NT2/D1 (cell line): ENCODE measurements at regions not wholly inside any gene's neighbourhood (a gene's known extent, or its start where the extent isn't known, plus 50 kb on each side); places are given as distances from the start of the nearest gene placed in this dataset.
"Not testable (repeated sequence)": the region's sequence is repeated elsewhere in the genome, so short reads cannot be mapped to it uniquely, and the experiment has no call there.

Experiments used
- DNase-seq: peaks from one replicate; pipeline ENCODE4 v3.0.0-alpha.2; 2011; ENCODE audit warnings: low read depth, low spot score
- H3K27me3 ChIP-seq: 2 replicates; pipeline ENCODE4 v1.6.0; 2011; ENCODE audit warnings: mild to moderate bottlenecking; ENCODE audit not compliant: insufficient read length, insufficient read depth
- H3K36me3 ChIP-seq: 2 replicates; pipeline ENCODE4 v1.6.1; 2011; ENCODE audit warnings: mild to moderate bottlenecking, low read length, mixed read lengths; ENCODE audit not compliant: insufficient read depth, insufficient read length
- H3K4me1 ChIP-seq: 2 replicates; pipeline ENCODE4 v1.5.1; 2011; ENCODE audit not compliant: insufficient read depth, insufficient read length
- H3K4me3 ChIP-seq: 2 replicates; pipeline ENCODE4 v1.5.1; 2011; ENCODE audit warnings: low read depth; ENCODE audit not compliant: insufficient read length
- H3K9ac ChIP-seq: 2 replicates; pipeline ENCODE4 v1.6.0; 2011; ENCODE audit warnings: low read depth; ENCODE audit not compliant: insufficient read length
- H3K9me3 ChIP-seq: 2 replicates; pipeline ENCODE4 v1.5.1; 2011; ENCODE audit warnings: mild to moderate bottlenecking, low read length; ENCODE audit not compliant: insufficient read depth
- SUZ12 ChIP-seq: IDR thresholded peaks from 2 replicates; pipeline ENCODE4 v1.6.1; 2011; ENCODE audit not compliant: insufficient read length, insufficient read depth; ENCODE audit errors: extremely low read depth
- YY1 ChIP-seq: IDR thresholded peaks from 2 replicates; pipeline ENCODE4 v1.6.1; 2011; ENCODE audit not compliant: insufficient read length, insufficient read depth
- ZNF274 ChIP-seq: IDR thresholded peaks from 2 replicates; pipeline ENCODE4 v1.6.1; 2011; ENCODE audit warnings: mild to moderate bottlenecking, low read depth, low read length

DNA sequence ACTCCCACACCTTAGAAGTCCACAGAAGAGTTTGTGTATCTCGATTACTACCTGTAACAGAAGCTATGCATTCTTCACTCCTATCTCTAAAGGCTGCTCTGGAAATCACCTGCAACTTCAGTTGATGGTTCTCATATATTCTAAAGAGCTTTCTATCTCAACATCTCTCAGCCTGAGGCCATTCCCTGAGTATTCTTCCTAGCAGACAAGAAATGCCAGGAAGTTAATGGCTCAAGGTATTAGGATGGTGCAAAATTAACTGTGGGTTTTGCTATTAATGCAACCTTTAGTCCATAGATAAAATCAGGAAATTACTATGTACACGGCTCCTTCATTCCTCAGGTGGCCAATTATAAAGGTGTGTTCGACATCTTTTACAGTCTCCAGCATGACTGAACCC lies 290.1 kb downstream of the ZNF716 start:
- not testable (repeated sequence) for H3K9me3 ChIP-seq, H3K27me3 ChIP-seq, H3K4me3 ChIP-seq, H3K9ac ChIP-seq, H3K36me3 ChIP-seq, H3K4me1 ChIP-seq, DNase-seq

DNA sequence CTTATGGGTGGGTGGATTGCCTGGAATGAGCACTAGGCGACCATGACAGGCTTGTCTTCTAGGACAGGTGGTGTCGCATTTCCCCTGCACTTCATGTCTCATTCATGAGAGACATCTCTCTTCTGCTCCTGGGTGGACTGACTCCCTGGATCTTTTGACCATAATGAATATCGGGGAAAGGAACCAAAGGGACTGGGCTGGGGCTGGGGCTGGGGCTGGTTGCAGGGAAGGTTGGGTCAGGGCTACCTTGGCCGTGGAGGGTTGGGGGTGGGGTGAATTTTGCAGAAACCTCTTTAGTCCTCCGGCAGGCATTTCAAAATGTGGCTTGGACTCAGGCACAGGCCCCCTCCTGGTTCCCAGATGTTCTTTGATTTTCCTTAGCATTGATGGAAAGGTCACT lies 319.2 kb downstream of the ZNF716 start:
- DNase-seq: no peak
- Histone ChIP-seq H3K4me1 (no peaks in the 10 kb centered on the region), H3K36me3 (no peaks in the 10 kb centered on the region), H3K9ac (no peak overlapping the region), H3K9me3 (no peaks in the 10 kb centered on the region), H3K27me3 (no peaks in the 10 kb centered on the region), H3K4me3 (no peak overlapping the region)
- no peak for TF ChIP-seq YY1

DNA sequence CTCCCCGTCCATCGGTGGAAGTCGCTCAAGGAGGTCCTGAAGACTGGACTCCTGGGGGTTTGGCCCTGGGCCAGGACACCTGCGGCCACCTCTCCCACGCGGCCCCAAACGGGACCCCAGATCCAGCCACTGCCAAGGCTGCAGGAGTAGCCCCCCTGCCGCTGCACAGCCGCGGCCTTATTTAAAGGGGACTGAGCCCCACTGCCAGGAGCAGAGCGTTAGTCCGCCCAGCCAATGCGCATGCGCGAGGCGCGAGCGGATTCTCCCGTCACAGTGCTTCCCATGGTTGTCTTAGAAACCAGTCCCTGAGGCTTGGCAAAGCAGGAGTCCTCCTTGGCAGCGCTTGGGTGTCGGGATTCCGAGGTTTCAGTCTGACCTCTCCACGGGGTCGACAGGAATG lies 320.0 kb downstream of the ZNF716 start:
- Histone ChIP-seq H3K4me1 (no peaks in the 10 kb centered on the region), H3K36me3 (no peaks in the 10 kb centered on the region), H3K27me3 (no peaks in the 10 kb centered on the region), H3K4me3 (no peak overlapping the region), H3K9me3 (no peaks in the 10 kb centered on the region), H3K9ac (no peak overlapping the region)
- TF ChIP-seq SUZ12 (no peak), YY1 (no peak)
- no peak for DNase-seq

DNA sequence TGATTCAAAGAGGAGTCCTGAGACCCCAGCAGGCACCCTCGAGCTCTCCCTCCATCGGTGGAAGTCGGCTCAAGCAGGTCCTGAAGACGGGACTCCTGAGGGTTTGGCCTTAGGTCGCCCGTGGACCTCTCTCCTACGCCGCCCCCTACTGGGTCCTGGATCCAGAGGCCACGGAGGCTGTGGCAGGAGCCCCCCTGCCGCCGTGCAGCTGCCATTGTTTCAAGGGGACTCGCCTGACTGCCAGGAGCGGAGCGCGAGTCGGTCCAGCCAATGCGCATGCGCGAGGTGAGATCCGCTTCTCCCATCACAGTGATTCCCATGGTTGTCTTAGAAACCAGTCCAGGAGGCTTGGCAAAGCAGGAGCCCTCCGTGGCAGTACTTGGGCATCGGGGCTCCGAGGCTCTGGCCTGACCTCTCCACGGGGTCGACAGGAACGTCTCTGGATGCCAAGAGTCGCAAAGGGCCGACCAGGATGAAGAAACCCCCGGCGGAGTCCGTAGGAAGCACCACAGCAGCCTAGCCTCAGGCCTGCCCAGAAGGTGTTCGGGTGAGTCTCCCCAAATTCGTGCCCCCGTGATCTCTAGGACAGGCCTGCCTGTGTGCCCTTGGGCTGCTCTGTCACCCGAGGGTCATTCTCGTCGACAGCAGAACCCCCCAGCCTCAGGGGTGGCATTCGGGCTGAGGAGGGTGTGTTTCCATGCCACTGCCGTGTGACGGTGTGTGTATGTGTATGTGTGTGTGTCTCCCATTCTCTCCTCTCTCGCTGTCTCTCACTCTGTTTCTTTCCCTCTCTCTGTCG lies 322.3 kb downstream of the ZNF716 start:
- DNase-seq: no peak
- Histone ChIP-seq H3K4me3 (no peak overlapping the region), H3K27me3 (no peaks in the 10 kb centered on the region), H3K4me1 (no peaks in the 10 kb centered on the region), H3K36me3 (no peaks in the 10 kb centered on the region), H3K9ac (no peak overlapping the region), H3K9me3 (no peaks in the 10 kb centered on the region)
- TF ChIP-seq YY1: no peak
- no peak for TF ChIP-seq ZNF274
- TF ChIP-seq SUZ12: no peak

DNA sequence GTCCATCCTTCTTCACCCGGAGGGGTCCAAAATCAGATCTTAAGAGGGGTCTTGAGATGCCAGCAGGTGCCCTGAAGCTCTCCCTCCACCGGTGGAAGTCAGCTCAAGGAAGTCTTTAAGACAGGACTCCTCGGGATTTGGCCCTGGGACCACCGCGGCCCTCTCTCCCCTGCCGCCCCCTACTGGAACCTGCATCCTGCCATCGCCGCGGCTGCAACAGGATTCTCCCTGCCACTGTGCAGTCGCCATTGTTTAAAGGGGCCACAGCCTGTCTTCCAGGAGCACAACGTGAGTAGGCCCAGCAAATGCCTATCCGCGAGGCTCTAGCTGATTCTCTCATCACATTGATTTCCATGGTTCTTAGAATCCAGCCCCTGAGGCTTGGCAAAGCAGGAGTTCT lies 324.3 kb downstream of the ZNF716 start:
- Histone ChIP-seq H3K27me3 (no peaks in the 10 kb centered on the region), H3K9me3 (no peaks in the 10 kb centered on the region), H3K4me1 (no peaks in the 10 kb centered on the region), H3K9ac (no peak overlapping the region), H3K36me3 (no peaks in the 10 kb centered on the region), H3K4me3 (no peak overlapping the region)
- no peak for DNase-seq
- TF ChIP-seq ZNF274 (no peak), YY1 (no peak), SUZ12 (no peak)

DNA sequence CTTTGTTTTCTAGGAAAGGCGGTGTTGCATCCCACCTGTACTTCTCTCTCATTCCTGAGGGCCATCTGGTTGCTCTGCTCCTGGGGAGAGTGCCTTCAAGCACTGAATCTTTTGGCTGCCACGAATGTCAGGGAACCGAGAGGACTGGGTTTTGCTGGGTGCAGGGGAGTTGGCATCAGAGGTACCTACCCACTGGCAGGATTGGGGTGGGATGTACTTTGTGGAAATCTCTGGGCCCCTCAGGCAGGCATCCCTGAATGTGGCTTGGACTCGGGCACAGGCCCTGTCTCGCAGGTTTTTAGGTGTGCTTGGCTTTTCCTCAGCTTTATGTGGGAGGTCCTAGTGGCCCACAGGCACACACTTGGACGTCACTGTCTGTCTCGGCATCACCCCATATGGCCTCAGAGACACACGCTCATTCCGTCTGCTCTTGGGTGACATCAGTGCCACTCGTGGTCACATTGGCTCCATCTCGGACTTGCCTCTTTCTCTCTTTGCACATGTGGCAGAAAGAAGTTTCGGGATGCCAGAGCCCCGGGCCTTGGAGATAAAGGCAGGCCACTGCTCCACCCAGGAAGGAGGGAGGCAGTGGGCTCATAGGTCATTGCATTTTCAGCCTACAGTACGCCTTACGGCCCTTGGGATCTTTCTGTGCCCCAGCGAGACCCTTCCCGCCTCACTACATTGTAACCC lies 325.6 kb downstream of the ZNF716 start:
- Histone ChIP-seq H3K9ac (no peak overlapping the region), H3K4me3 (no peak overlapping the region), H3K9me3 (no peaks in the 10 kb centered on the region), H3K36me3 (no peaks in the 10 kb centered on the region), H3K27me3 (no peaks in the 10 kb centered on the region), H3K4me1 (no peaks in the 10 kb centered on the region)
- no peak for DNase-seq
- TF ChIP-seq SUZ12: no peak
- no peak for TF ChIP-seq ZNF274
- no peak for TF ChIP-seq YY1

DNA sequence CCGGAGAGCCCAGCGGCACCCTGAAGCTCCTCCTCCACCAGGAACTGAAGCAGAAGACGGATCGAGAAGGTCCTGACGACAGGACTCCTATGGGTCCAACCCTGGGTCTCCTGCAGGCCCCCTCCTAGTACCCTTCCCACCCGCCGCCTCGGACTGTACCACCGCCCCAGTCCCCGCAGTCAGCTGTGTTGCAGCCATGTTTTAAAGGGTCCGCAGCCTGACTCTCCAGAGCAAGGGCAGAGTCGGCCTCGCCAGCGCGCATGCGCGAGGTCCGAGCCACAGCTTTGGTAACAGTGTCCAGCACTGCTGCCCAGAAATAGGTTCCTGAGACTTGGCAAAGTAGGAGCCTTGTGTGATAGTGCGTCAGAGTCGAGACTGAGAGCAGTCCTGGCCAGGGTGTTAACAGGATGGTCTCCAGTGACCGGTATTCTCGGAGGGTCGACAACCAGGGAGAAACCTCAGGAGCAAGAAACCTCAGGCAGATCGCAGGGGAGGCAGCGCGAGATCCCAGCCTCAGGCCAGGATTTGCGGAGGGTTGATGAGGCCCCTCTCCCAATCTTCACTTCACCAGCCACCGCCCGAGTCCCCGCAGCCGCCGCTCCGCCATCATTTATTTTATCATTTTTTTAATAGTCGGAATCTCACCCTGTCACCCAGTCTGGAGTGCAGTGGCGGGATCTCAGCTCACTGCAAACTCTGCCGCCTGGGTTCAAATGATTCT lies 326.3 kb downstream of the ZNF716 start:
- H3K4me3 ChIP-seq, H3K36me3 ChIP-seq, H3K9me3 ChIP-seq, H3K9ac ChIP-seq, H3K27me3 ChIP-seq, DNase-seq, H3K4me1 ChIP-seq: not testable (repeated sequence)
